GM21515 (cell line): ENCODE measurements at regions not wholly inside any gene's neighbourhood (a gene's known extent, or its start where the extent isn't known, plus 50 kb on each side); places are given as distances from the start of the nearest gene placed in this dataset.
A peak's percentile ranks its signal among the peaks of the same experiment; 100 is the strongest.
"Not testable (repeated sequence)": the region's sequence is repeated elsewhere in the genome, so short reads cannot be mapped to it uniquely, and the experiment has no call there.

ENCODE experiments used
- ATAC-seq: cut with Tn5 transposase; IDR thresholded peaks from one replicate; pipeline ENCODE4 v1.9.1; 2021; ENCODE audit not compliant: unreplicated experiment

DNA sequence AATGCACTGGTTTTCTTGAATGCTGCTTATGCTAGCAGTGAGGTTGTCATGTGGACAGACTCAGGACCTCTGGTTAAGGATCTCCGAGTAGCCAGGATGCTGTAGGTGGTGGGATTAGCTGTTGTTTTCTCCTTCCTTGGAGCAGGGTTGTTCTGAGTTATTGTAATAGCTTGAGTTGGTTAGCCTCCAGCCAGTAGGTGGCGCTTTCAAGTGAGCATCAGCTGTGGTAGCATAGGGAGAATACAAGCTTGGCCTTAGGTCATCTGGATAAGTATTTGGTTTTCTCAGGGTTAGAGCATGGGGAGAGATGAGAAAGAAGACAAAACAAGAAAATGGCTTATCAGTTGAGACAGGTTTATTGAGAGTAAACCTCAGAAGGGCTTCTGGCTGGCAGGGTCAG is 299.7 kb upstream of the FBXO33 start:
- ATAC-seq = no peak

DNA sequence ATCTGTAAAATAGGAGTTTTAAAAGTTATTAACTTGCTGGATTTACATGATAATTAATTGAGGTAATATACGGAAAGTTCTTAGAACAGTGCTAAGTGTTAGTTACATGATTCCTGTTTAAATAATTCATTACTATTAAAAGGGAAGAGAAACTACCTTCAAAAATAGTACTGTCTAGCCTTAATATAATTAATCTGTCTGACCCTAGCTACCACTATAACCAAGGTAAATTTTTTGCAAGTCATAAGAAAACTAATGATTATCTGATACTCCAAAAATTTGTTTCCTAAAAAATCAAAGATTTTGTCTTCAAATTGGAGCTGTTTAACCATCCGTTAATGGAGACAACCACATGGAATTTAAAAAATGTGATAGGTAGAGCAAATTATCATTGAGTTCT is 294.3 kb upstream of the FBXO33 start:
- no peak for ATAC-seq

DNA sequence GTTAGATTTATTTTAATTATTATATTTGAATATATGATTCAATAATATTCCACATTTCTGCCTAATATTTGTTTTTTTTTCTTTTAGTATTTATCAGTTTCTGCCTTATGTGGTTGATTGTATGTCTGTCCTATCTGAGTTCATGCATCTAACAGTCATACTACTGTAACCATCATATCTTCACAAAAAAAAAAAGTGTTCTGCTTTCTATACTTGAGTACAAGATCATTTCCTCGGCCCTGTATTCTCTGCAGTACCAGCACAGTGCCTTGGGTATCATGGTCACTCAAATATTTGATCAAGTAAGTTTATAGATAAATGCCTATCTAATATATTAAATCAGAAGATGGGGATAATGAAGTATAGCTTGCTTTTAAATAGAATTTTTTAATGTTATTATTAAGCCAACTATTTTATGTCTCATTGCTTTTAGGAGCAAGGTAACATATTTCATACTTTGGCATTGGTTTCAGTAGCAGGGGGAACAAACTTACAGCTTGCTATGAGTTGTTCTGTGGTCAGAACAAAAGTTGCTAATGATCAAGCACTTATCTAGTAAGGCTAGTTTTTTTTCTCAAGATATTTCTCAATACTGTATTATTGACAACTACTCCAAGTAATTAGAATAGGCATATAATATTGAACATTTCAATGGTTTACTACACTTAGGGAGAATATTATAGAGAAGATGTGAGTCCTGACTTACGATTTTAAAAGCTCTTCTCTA is 290.5 kb upstream of the FBXO33 start:
- ATAC-seq = no peak

DNA sequence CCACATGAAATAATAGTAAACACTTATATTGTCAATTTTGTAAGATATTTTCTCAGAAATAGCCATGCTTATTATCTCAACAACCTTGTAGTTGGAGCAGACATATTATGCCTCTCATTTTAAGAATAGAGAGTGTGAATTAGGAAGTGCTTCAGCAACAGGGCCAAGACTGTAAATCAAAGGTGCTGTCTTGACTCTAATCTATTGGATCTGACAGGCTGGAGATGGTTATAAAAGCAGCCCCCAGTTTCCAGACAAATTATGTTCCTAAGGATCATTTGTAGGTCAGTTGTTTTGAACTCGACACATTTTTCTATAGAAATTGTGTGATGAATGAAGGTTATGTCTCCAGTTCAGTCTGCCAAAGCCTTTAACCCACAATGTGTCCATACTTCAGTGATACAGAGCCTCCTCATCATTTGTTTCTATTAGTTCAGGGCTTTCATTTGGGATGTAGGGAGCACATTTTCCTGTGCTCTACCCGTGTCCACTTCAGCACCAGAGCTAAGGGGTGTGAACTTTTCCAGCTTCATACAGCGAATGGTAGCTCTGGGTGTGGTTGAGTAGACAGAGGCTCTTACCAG is 284.8 kb upstream of the FBXO33 start:
- no peak for ATAC-seq

DNA sequence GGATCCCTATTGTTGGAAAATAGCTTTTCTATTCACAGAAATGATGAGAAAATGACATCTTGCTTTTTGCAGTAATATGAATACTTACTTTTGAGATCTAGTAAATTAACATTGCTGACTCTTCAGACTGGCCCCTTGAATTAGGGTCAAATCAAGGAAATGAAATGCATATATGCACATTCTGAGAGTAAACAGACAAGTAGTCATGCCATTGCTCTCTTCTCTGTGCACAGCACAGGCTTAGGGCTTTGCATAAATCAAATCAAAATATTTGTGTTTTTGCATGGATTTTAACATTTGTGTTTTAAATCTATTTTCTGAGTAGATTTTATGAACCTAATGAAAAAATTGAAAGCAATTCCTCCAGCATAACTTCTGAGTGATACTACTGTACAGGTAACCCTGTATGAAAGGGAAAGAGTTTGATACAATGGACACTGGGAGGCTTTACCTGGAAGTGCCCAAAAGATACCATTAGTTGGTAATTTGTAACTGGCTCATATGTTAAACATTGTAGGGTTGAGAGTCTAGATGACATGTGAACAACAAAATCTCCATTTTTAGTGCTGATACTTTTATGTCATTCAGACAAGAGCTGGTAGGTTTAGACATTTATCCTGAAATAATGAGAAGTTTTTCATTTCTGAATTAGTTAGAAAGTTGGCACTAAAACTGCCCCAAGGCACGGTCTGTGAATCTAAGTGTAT is 280.2 kb upstream of the FBXO33 start:
- no peak for ATAC-seq

DNA sequence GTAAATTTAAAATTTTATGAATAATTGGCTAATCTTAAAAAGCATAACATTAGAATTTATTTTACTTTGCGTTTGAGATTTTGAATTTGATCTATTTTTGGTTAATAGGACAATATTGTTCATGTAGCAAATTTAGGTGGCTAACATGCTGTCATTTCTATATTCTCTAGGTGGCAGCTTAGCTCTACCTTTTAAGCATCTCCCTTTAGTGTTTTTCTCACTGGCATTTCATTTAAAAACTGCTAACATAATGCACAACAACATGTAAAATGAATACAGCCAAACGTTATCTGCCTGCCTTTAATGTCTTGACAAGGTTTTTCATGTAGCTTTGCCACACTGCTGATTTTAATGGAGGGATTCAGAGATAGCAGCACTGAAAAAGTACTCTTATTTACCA is 272.4 kb upstream of the FBXO33 start:
- no peak for ATAC-seq

DNA sequence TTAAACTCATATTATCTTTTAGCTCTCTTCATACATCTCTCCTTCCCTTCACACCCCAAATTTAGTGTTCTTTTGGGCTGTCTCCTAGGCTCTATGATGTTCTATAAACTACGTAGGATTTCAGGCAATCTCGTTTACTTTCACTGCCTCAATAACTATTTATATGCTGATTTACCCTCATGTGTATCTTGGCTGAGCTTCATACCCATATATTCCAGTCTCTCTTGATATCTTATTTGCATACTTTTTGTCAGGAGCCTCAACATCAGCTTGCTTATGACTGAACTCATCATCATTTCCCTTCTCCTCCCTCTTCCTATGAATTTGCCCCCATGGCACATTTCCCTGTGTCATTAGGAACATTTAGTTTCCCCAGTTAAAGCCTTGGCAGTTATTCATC is 262.1 kb upstream of the FBXO33 start:
- ATAC-seq = no peak

DNA sequence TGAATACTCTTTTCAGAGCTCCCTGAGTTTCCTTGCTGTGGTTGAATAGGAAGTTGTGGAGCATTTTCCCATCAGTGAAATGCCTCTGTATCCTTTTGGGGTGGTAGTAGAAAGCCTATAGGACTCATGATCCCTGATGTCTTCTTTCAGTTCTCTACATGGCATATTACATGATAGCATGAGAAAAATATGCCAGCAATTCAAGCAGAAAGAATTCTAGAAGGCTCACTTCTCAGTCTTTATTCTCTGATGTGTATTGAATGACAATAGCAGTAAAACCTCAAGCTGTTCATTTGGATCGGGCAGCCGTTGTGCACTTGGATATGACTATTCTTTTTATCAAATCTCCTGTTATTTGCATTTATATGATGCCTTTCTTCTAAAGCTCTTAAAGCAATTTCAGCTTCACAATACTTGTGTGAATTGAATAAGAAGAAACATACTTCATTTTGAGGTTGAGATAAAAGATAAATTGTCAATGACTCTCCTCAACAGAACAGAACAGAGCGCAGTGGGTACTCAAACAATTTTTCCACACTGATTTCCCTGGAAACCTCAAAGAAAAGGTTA is 251.5 kb upstream of the FBXO33 start:
- no peak for ATAC-seq

DNA sequence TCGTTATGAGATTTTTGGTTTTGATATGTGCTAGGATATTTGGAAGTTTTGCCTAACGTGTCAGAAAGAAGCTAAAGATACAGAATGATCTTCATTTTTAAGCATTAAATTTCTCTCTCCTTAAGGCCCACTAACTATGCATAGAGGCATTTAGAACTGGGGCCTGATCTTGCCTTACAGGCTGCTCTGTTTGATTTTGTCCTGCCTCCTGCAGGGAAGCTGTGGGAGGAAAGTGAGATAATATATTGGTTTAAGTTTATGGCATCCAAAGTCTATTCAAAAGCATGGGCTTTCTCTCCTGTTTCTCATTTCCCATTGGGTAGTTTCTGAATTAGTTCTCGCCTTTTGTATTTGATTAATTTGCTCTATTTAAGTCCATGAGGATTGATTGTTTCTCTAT is 250.3 kb upstream of the FBXO33 start:
- no peak for ATAC-seq

DNA sequence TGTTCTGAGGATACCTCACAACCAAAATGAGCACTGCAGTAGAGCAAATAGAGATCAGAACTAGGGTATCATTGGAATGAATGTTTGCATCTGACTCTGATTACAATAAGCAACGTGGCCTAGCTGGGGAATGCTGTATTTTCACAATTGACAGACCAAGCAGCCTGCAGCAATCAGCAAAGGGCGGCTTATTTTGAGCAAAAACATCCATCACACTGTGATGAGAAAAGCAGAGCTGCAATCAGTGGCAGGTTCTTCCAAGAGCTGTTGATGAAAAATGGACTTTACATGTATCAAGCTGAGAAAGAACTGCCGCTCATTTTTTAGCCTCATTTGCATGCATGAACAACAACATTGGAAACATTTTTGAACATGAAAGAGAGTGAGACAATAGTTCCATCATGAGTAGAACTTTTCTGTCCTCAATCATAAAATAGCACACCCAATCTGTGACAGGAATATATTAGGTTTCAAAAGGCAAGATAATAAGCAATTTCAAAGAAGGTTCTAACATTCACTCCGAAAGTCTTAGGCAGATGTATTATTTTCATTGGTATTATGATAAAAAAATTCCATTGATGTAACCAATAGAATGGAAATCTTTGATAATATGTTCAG is 249.7 kb upstream of the FBXO33 start:
- ATAC-seq = no peak

DNA sequence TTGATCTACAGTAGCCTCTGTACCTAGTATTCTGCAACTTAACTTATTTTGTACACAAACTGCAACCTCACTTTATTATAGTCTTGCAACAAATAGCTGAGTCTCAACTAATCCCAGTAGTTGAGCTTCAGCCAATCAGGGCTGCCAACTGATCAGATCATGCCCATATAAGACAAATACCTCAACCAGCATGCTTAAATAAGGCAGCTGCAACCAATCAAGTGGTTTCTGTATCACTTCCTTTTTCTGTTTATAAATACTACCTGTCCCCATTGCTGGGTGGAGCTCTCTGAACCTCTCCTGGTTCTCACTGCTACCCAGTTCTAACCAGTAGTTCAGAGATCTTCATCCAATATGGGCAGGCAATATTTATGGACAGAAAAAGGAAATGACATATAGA is 248.5 kb upstream of the FBXO33 start:
- peak; percentile 93 for ATAC-seq

DNA sequence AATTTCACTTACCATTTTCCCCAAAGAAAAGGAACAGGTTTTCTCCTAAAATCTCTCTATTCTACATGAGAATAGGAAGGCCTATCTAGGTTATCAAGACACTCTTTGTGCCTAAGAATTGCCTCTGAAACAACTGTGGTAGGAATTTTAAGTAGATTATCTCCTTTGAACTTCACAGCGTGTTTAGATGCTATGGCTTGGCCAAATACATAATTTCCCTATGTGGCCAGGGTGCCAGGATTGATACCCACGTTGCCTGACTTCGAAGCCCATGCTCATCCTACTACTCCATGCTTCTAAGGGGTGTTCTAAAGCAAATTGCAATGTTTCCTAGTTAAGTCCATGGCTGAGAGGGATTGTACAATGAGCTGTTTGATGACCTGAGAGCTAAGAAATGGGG is 241.5 kb upstream of the FBXO33 start:
- no peak for ATAC-seq

DNA sequence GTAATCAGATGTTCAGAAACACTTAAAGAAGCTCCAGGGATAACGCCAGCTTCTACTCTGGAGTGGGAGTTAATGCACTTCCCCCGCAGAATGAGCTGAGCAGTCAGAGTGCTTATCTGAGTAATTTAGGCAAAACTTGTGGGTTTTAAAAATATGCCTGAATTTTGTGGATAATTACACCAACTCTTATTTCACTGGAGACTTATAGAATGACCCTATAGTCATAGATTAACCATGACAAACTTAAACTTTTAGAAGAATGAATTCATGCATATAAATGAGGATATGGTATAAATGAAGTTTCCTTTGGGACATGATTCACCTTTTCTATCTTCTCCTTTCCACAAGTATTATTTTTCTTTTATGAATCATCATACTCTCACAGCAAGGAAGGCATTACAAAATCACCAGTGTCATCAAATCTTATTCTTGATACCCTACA is 241.1 kb upstream of the FBXO33 start:
- ATAC-seq = no peak

DNA sequence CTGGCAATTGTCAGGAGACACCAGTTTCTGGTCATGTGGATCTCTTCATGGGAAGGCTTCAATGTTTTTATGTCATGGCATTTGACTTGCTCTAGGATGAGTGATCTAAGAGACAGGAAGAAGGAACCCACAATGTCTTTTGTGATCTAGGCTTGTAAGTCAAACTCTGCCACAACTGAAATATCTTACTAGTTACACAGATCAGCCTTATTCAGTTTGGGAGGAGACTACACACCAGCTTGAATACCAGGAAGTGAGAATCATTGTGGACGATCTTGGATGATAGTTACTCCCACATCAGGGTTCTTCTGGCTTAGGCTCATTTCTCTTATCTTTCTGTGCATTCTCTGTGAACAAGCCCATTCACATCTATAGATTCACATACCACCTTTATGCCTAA is 236.2 kb upstream of the FBXO33 start:
- no peak for ATAC-seq

DNA sequence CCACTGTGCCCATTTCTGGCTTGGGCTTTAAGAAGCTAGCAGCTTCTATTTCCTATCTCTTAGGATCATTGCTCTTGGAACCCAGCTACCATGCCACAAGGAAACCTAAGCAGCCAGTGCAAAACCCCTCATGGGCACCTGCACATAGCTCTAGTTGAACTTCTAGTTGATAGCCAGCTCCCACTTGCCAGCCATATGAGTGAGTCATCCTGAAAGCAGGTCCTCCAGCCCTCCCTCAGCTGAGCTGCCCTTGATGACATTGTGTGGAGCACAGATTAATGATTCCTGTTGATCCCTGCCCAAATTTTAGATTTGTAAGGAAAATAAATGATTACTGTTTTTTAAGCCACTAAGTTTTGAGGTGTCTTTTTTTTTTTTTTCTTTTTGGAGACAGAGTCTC is 234.2 kb upstream of the FBXO33 start:
- no peak for ATAC-seq

DNA sequence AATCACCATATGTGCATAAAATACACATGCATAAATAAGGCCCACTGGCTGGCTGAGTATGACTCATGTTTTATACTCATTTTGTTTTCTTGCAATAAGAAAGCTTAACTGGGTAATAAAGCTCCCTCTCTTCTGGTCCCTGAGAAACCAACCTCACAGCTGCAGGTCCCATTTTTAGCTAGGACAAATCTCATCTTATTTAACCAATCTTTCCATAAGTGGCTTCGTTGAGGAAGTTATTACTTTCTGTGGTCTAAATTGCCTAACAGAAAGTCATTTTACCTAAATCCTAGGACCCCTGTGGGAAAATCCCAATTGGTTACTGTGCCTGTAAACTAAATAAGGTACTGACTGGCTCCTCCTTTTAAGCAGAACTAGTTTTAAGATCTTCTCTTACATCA is 232.8 kb upstream of the FBXO33 start:
- no peak for ATAC-seq

DNA sequence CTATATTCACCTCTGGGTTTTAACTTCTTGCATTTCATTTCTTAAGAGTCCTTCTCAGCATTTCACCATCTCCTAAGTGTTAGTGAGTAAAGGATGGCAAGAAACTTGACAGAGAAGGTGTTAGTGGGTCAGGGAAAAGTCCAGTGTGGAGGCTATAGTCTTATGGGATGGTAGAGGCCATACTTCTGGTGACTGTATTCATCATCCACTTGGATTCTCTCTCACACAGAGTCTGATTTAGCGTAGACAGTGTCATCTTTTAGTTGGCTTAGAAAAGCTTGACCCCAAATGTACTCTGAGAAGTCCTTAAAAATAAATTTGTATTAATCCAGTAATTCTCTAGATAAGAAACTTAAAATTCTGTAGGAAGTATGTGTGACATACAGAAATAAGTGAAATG is 232.4 kb upstream of the FBXO33 start:
- no peak for ATAC-seq

DNA sequence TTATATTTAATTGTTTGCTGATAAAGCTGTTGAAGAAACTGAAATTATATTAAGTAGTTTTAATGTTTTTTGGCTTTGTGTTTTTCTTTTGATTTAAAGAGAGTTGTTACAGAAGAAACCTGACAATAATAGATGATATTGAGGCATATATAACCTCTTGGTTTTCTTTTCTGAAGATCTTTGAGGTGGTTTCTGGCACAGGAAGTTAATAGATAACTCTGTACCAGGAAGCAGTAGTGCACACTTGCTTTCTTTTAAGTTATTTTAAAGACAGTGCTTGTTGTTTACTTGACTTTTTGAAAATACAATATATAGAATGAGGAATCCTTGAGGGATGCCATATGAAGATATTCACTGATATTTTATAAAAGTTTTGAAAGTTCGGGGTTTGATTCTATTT is 209.0 kb upstream of the FBXO33 start:
- ATAC-seq = no peak

DNA sequence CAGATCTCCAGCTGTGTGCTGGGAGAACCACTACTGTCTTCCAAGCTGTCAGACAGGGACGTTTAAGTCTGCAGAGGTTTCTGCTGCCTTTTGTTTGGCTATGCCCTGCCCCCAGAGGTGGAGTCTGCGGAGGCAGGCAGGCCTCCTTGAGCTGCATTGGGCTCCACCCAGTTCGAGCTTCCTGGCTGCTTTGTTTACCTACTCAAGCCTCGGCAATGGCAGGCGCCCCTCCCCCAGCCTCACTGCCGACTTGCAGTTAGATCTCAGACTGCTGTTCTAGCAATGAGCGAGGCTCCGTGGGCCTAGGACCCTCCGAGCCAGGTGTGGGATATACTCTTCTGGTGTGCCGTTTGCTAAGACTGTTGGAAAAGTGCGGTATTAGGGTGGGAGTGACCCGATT is 206.8 kb upstream of the FBXO33 start:
- not testable (repeated sequence) for ATAC-seq

DNA sequence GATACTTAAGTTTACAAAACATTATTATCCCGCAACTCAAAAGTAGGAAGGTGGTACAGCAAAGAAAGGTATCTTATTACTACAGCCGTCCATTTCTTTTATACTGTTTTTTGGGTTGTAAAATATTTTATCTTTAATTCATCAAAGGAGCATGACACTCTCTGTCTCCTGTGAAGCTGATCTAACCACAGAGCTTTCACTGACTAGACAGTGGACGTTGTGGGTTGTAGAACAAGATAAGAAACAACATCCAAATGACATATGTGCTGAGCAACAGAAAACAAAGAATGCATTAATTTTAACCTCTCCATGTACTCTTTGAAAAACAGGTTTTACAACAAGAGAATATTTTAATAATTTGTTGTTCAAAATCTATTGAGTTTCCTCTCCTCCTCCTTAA is 195.9 kb upstream of the FBXO33 start:
- ATAC-seq = no peak
